Panc1 (cell line): ENCODE measurements at regions not wholly inside any gene's neighbourhood (a gene's known extent, or its start where the extent isn't known, plus 50 kb on each side); places are given as distances from the start of the nearest gene placed in this dataset.

Experiments used
- ATAC-seq: fragments of 200-7000 bp; cut with Tn5 transposase; 2 replicates; pipeline ENCODE4 v1.9.1; 2020; ENCODE audit warnings: mild to moderate bottlenecking, moderate library complexity
- BruUV-seq: library from RNA; stranded (reverse); fragments of 400-500 nt; replicated peaks from 2 replicates; lab custom pipeline; 2021; lab: Mats Ljungman, UMichigan
- CTCF ChIA-PET: fragments of 300-600 bp; sonication (Branson Sonifier 250); formaldehyde crosslinking; loops from one replicate; lab custom pipeline; 2022; ENCODE audit warnings: antibody characterized with exemption; lab: Charles Lee
- POLR2A ChIA-PET: fragments of 300-600 bp; sonication (Branson Sonifier 250); formaldehyde crosslinking; loops from one replicate; lab custom pipeline; 2022; ENCODE audit warnings: antibody characterized with exemption; lab: Charles Lee
- DNase-seq: peaks from one replicate; pipeline ENCODE4 v3.0.0-alpha.2; 2010; ENCODE audit warnings: low read depth, low spot score
- H3K27ac ChIP-seq: 2 replicates; pipeline ENCODE4 v1.5.1; 2011; ENCODE audit warnings: mild to moderate bottlenecking, low read length, inconsistent platforms
- H3K27me3 ChIP-seq: fragments of 200-500 bp; sonication (Bioruptor generic); 2 replicates; pipeline ENCODE4 v1.6.0; 2014; ENCODE audit warnings: low read length, inconsistent platforms; ENCODE audit not compliant: control insufficient read depth, insufficient read depth
- H3K36me3 ChIP-seq: fragments of 200-500 bp; sonication (Bioruptor generic); 2 replicates; pipeline ENCODE4 v1.5.1; 2014; ENCODE audit warnings: inconsistent platforms, mild to moderate bottlenecking, low read length, moderate library complexity; ENCODE audit not compliant: control insufficient read depth, insufficient read depth
- H3K4me1 ChIP-seq: 2 replicates; pipeline ENCODE4 v1.5.1; 2011; ENCODE audit warnings: inconsistent platforms, mild to moderate bottlenecking, low read length, moderate library complexity; ENCODE audit not compliant: control insufficient read depth, insufficient read depth
- H3K4me3 ChIP-seq, 2 experiments: 2 replicates each; pipeline ENCODE4 v1.5.1; 2011 to 2012; ENCODE audit warnings: low read depth in 2 of 2, low read length in 2 of 2, mild to moderate bottlenecking in 2 of 2, inconsistent platforms in 1 of 2, moderate library complexity in 1 of 2
- H3K9me3 ChIP-seq: fragments of 200-500 bp; sonication (Bioruptor generic); 2 replicates; pipeline ENCODE4 v1.5.1; 2014; ENCODE audit warnings: low read depth, mild to moderate bottlenecking, inconsistent platforms, low read length, moderate library complexity; ENCODE audit not compliant: control insufficient read depth, insufficient read depth
- CTCF ChIP-seq: fragments of 450-650 bp; IDR thresholded peaks from 2 replicates; pipeline ENCODE4 v1.5.1; 2017; ENCODE audit warnings: mild to moderate bottlenecking
- POLR2AphosphoS5 ChIP-seq: IDR thresholded peaks from 2 replicates; pipeline ENCODE4 v1.6.1; 2012; ENCODE audit warnings: mild to moderate bottlenecking, low read depth, low read length, moderate library complexity
- REST ChIP-seq, 2 experiments: IDR thresholded peaks; 2 replicates each; pipeline ENCODE4 v1.6.1; 2011 to 2012; ENCODE audit warnings: low read depth in 2 of 2, control low read depth in 1 of 2, low read length in 1 of 2, mild to moderate bottlenecking in 1 of 2, moderate library complexity in 1 of 2; ENCODE audit not compliant: insufficient read depth in 1 of 2
- SIN3A ChIP-seq: IDR thresholded peaks from 2 replicates; pipeline ENCODE4 v1.6.1; 2012; ENCODE audit warnings: low read depth, mild to moderate bottlenecking, low read length, moderate library complexity, borderline replicate concordance; ENCODE audit not compliant: insufficient read depth
- TCF7L2 ChIP-seq: IDR thresholded peaks from 2 replicates; pipeline ENCODE4 v1.6.1; 2011; ENCODE audit warnings: mild to moderate bottlenecking, low read depth, low read length, inconsistent platforms
- in situ Hi-C: cut with HindIII; loops from 2 replicates; pipeline ENCODE4 v1.10.0; 2016; ENCODE audit warnings: low sequenced_read_pairs, low pct_unique_long_range_greater_than_20kb
- intact Hi-C: fragments of 100-400 bp; cut with micrococcal nuclease; formaldehyde crosslinking; loops from one replicate; pipeline ENCODE4 v1.10.0; 2022; ENCODE audit not compliant: unreplicated experiment

- POLR2A ChIA-PET = no interaction called here
- DNase-seq = no peak
- in situ Hi-C loops (no loop called here), intact Hi-C loops (no loop called here)
- Histone ChIP-seq H3K4me1 (no peaks in the 10 kb centered on the region), H3K36me3 (no peaks in the 10 kb centered on the region), H3K27ac (no peak overlapping the region), H3K9me3 (peaks cover 6% of the 10 kb centered on the region; the same call in 1 of the 2 replicates), H3K27me3 (peaks cover 8% of the 10 kb centered on the region), H3K4me3 (no peak overlapping the region)
- no TSS peak for BruUV-seq
- no peak for TF ChIP-seq CTCF
- TF ChIP-seq TCF7L2 = no peak
- TF ChIP-seq REST (IDR thresholded peaks at IDR 0.05; ENCODE audit: insufficient read depth in 1 of 2, low read depth in 2 of 2, low read length in 1 of 2) = no peak
- TF ChIP-seq SIN3A = no peak
- TF ChIP-seq POLR2AphosphoS5 = no peak
- CTCF ChIA-PET = no interaction called here
- ATAC-seq = no peak
These were observed 175.4 kb upstream of the NFE2L3 start for GRCh38 chr7:25976630-25977029.

- peaks cover 8% of the 10 kb centered on the region for H3K27me3 ChIP-seq
- H3K36me3 ChIP-seq = no peaks in the 10 kb centered on the region
- no peak for TF ChIP-seq TCF7L2
- TF ChIP-seq SIN3A = no peak
- no peak for TF ChIP-seq POLR2AphosphoS5
- TF ChIP-seq CTCF = no peak
- no peak for TF ChIP-seq REST (IDR thresholded peaks at IDR 0.05; ENCODE audit: insufficient read depth in 1 of 2, low read depth in 2 of 2, low read length in 1 of 2)
- no peaks in the 10 kb centered on the region for H3K4me1 ChIP-seq
- ChIA-PET CTCF (no interaction called here), POLR2A (no interaction called here)
- in situ Hi-C loops (no loop called here), intact Hi-C loops (no loop called here)
- peaks cover 6% of the 10 kb centered on the region; the same call in 1 of the 2 replicates for H3K9me3 ChIP-seq
- H3K27ac ChIP-seq = no peak overlapping the region
- ATAC-seq (no peak), DNase-seq (no peak)
- BruUV-seq = no TSS peak
- no peak overlapping the region for H3K4me3 ChIP-seq
These were observed 173.5 kb upstream of the NFE2L3 start for GRCh38 chr7:25978466-25978865.
